Omental fat pad (tissue), 3 donors: ENCODE measurements at regions not wholly inside any gene's neighbourhood (a gene's known extent, or its start where the extent isn't known, plus 50 kb on each side); places are given as distances from the start of the nearest gene placed in this dataset.
"Not testable (repeated sequence)": the region's sequence is repeated elsewhere in the genome, so short reads cannot be mapped to it uniquely, and the experiment has no call there.

ENCODE experiments used
- ATAC-seq: fragments of 150-250 bp; one replicate; pipeline ENCODE4 v1.9.1; 2016; ENCODE audit warnings: mild to moderate bottlenecking, moderate library complexity; ENCODE audit not compliant: low FRiP score
- DNase-seq: peaks from one replicate; pipeline ENCODE4 v3.0.0-alpha.2; 2019; ENCODE audit warnings: low spot score
- TF ChIP-seq, protein P1 (sequence below), 3 donors: fragments of 450-650 bp; IDR thresholded peaks; one replicate each; pipeline ENCODE4 v1.5.1; 2016 to 2017; ENCODE audit warnings: antibody characterized with exemption in 3 of 3, mild to moderate bottlenecking in 3 of 3, moderate library complexity in 2 of 3

DNA sequence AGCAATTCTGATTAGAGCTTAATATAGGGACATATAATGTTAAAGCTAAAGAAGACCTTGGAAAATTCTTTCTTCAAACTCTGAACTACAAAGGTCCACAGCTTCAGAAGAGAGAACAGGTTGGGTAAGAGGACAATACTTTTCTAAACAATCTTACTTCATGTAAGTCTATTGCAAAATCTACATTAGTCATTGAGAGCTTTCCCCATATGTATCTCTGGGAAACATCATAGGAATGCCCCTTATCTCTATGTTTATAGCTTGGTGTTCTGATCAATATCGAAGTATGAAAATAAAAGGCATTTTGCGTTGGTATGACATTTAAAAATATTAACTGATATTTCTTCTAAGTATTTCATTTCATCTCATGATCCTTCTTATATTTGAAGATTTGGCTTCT, 962.6 kb downstream of the AACS start:
- DNase-seq = no peak
- TF ChIP-seq, protein P1, sequence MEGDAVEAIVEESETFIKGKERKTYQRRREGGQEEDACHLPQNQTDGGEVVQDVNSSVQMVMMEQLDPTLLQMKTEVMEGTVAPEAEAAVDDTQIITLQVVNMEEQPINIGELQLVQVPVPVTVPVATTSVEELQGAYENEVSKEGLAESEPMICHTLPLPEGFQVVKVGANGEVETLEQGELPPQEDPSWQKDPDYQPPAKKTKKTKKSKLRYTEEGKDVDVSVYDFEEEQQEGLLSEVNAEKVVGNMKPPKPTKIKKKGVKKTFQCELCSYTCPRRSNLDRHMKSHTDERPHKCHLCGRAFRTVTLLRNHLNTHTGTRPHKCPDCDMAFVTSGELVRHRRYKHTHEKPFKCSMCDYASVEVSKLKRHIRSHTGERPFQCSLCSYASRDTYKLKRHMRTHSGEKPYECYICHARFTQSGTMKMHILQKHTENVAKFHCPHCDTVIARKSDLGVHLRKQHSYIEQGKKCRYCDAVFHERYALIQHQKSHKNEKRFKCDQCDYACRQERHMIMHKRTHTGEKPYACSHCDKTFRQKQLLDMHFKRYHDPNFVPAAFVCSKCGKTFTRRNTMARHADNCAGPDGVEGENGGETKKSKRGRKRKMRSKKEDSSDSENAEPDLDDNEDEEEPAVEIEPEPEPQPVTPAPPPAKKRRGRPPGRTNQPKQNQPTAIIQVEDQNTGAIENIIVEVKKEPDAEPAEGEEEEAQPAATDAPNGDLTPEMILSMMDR (IDR thresholded peaks at IDR 0.05) = no peak
- ATAC-seq = no peak

DNA sequence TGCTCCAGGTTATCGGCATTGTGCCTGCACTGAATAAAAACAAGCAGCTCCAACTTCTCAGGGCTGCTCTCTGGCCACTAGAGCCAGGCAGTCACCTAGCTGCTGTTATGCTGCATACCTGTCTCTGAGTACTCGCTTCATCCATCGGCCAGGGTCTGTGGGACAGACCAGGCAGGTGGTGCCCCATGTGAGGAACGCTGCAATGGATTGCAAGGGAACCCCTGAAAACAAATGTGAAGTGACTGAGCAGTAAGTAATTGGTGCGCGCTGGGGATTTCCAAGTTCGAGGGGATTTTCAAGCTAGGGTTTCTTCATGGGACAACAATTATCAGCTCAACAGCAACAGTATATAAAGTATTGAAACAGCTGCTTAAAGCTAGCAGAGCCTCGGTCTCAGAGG, 965.3 kb downstream of the AACS start:
- DNase-seq = no peak
- ATAC-seq = no peak
- TF ChIP-seq, protein P1 (IDR thresholded peaks at IDR 0.05) = no peak

DNA sequence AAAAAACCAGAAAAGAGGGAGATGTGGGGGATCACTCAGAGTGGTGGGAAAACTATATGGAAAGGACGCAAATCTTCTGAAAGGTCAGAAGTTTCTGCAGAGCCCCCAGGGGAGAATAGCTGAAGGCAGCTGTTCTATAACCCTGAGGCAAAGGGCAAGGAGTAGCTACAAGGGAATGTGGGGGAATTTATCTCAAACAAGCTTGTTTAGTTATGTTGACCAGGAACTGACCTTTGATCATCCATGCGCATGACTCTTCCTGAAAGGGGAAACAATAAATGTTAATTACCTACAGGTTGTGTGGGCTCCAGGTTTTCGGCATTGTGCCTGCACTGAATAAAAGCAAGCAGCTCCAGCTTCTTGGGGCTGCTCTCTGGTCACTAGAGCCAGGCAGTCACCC, 968.5 kb downstream of the AACS start:
- TF ChIP-seq, protein P1 (IDR thresholded peaks at IDR 0.05) = no peak
- ATAC-seq (no peak), DNase-seq (no peak)

DNA sequence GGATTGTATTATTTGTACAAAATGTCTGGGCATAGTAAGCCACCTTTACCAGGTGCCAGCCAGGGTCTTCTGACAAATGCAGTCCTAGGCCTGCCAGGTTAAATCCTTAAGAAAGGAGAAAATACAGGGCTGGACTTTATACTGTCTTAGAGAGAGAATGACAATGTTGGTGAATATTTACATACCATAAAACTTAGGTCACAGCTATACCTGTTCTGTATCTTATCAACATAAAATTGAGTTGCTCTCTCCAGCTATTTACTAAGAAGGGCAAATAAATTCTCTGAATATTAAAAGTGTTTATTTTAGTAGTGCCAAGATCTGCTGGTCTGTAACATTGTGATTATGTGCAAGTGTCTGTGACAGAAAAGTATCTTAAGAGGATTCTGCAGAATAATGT, 971.1 kb downstream of the AACS start:
- DNase-seq (no peak), ATAC-seq (no peak)
- TF ChIP-seq, protein P1 (IDR thresholded peaks at IDR 0.05) = no peak

DNA sequence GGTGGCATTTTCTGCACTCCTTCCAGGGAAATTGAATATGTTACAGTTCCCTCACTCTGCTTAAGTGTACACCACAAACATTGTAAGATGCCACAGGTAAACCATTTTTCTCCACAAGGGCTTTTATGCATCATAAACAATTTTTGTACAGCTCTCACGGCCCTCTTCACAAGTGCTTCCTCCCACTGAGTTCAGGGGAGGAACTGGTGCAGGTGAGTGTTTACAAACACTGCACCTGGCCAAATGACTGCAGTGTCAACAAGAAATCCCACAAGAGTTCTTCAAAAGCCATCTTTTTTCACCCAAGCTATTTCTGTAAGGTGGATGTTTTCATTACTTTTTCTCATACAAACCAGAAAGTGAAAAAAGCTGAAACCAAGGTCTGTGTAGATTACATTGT, 973.2 kb downstream of the AACS start:
- TF ChIP-seq, protein P1 (IDR thresholded peaks at IDR 0.05) = no peak
- ATAC-seq = no peak
- DNase-seq = no peak

DNA sequence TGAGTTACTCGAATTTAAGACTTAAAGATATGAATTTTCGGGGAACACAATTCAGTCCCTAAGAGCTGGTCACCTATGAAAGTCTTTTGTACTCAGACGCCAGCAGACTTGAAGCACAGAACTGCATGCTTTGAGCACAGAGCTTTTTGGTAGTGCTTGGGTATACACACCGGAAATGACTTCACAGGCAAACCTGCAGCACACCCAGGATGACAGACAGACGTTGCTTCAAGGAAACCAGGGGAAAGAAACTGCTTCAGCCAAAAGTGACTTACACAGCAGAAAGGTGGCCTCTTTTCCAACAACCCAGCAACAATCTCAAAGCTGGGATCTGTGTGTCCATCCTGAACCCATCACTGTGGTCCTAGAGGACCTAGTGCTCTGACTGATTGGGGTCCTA, 975.1 kb downstream of the AACS start:
- no peak for DNase-seq
- ATAC-seq = no peak
- TF ChIP-seq, protein P1 (IDR thresholded peaks at IDR 0.05) = no peak

DNA sequence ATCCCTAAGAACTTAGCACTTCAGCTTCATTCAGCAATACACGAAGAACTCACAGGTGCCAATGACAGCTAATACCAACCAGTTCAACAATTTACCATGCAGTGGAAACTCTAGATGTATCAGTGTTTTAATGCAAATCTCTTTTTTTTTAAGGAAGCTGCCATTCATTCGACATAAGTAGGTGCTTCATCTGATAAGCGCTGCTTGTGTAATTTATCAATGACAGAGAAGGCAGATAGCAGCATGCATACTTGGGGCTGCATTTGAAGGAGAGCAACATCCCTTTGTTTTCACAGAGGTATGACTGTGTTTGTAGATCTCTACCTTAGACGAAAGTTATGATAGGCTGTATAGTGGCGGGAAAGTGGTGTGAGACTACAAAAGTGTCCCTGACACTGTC, 977.1 kb downstream of the AACS start:
- TF ChIP-seq, protein P1 (IDR thresholded peaks at IDR 0.05) = no peak
- no peak for ATAC-seq
- DNase-seq = no peak

DNA sequence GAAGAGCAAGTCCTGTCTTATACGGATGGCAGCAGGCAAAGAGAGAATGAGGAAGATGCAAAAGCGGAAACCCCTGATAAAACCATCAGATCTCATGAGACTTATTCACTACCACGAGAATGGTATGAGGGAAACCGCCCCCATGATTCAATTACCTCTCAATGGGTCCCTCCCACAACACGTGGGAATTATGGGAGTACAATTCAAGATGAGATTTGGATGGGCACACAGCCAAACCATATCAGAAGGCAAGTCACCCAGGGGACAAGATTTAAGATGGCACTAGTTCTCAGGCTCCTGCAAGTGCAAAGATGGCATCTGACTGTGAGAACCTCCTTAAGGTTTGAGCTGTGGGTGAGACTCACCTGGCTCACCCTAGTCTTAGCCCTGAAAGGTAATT, 984.3 kb downstream of the AACS start:
- not testable (repeated sequence) for ATAC-seq, DNase-seq
